ENCODE measurements at regions not wholly inside any gene's neighbourhood (a gene's known extent, or its start where the extent isn't known, plus 50 kb on each side); places are given as distances from the start of the nearest gene placed in this dataset.

GRCh38 chr12:13442457-13442856 is 245.9 kb downstream of the EMP1 start:
- TF ChIP-seq CTCF (IDR thresholded peaks at IDR 0.05) (no peak), SIN3A (IDR thresholded peaks at IDR 0.05; ENCODE audit: borderline replicate concordance, low read depth, low read length) (no peak), REST (IDR thresholded peaks at IDR 0.05; ENCODE audit: low read depth, low read length) (no peak), POLR2AphosphoS5 (IDR thresholded peaks at IDR 0.05; ENCODE audit: low read depth, low read length) (no peak), RFX5 (IDR thresholded peaks at IDR 0.05; ENCODE audit: low read length) (no peak), EP300 (IDR thresholded peaks at IDR 0.05; ENCODE audit: borderline replicate concordance in 1 of 2, low read depth in 1 of 2, low read length in 1 of 2) (no peak), MXI1 (IDR thresholded peaks at IDR 0.05; ENCODE audit: low read depth, low read length) (no peak), FOXM1 (IDR thresholded peaks at IDR 0.05; ENCODE audit: low read depth) (no peak), JUND (IDR thresholded peaks at IDR 0.05) (no peak), TAF1 (IDR thresholded peaks at IDR 0.05; ENCODE audit: borderline replicate concordance, low read depth, low read length) (no peak), USF2 (IDR thresholded peaks at IDR 0.05; ENCODE audit: borderline replicate concordance, low read depth, low read length) (no peak), MEF2A (IDR thresholded peaks at IDR 0.05; ENCODE audit: borderline replicate concordance, low read depth) (no peak), SMC3 (IDR thresholded peaks at IDR 0.05; ENCODE audit: low read depth, low read length) (no peak), YY1 (IDR thresholded peaks at IDR 0.05; ENCODE audit: low read depth) (no peak)

All from SK-N-SH (cell line).